ENCODE measurements at regions not wholly inside any gene's neighbourhood (a gene's known extent, or its start where the extent isn't known, plus 50 kb on each side); places are given as distances from the start of the nearest gene placed in this dataset.

DNA sequence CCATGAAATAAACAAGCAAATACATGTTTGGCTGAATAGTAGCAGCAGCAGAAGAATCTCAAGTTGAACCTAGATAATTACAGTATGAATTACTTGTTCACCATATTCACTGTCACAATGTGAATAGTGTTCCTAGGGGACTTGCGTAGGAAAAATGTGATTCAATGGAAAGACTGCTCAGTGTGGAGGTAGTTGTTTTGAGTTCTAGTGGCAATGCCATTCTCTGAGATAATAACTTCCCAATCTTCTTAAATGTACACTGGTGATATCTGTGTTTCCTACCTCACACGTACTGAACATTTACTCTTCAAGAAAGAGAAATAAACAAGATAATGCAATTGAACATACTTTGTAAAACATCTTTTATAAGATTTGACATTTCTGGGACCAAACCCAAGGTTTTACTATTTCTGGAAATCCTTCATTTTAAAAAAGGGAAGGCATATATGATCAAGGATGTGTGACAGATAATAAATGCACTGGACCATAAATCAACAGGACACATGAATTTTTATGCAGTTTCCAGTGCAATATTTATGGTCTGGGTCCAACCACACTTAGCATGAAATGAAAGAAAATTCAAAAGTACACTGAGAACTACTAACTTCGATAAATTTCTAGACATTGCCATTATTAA is 598.3 kb upstream of the ZNF385D start:
- TF ChIP-seq MAX (IDR thresholded peaks at IDR 0.05; ENCODE audit: low read depth) (no peak), JUND (IDR thresholded peaks at IDR 0.05) (no peak), USF2 (IDR thresholded peaks at IDR 0.05; ENCODE audit: borderline replicate concordance, low read depth, low read length) (no peak), TCF12 (IDR thresholded peaks at IDR 0.05) (no peak), TAF1 (IDR thresholded peaks at IDR 0.05; ENCODE audit: borderline replicate concordance, low read depth, low read length) (no peak), GABPA (IDR thresholded peaks at IDR 0.05; ENCODE audit: low read depth) (no peak), YY1 (IDR thresholded peaks at IDR 0.05; ENCODE audit: low read depth) (no peak), REST (IDR thresholded peaks at IDR 0.05; ENCODE audit: low read depth, low read length) (no peak), RCOR1 (IDR thresholded peaks at IDR 0.05; ENCODE audit: low read length) (no peak), ELF1 (IDR thresholded peaks at IDR 0.05) (no peak)
- TF ChIP-seq, protein P1, sequence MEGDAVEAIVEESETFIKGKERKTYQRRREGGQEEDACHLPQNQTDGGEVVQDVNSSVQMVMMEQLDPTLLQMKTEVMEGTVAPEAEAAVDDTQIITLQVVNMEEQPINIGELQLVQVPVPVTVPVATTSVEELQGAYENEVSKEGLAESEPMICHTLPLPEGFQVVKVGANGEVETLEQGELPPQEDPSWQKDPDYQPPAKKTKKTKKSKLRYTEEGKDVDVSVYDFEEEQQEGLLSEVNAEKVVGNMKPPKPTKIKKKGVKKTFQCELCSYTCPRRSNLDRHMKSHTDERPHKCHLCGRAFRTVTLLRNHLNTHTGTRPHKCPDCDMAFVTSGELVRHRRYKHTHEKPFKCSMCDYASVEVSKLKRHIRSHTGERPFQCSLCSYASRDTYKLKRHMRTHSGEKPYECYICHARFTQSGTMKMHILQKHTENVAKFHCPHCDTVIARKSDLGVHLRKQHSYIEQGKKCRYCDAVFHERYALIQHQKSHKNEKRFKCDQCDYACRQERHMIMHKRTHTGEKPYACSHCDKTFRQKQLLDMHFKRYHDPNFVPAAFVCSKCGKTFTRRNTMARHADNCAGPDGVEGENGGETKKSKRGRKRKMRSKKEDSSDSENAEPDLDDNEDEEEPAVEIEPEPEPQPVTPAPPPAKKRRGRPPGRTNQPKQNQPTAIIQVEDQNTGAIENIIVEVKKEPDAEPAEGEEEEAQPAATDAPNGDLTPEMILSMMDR (IDR thresholded peaks at IDR 0.05), result no peak

All from SK-N-SH (cell line).